ENCODE measurements at regions not wholly inside any gene's neighbourhood (a gene's known extent, or its start where the extent isn't known, plus 50 kb on each side); places are given as distances from the start of the nearest gene placed in this dataset.

DNA sequence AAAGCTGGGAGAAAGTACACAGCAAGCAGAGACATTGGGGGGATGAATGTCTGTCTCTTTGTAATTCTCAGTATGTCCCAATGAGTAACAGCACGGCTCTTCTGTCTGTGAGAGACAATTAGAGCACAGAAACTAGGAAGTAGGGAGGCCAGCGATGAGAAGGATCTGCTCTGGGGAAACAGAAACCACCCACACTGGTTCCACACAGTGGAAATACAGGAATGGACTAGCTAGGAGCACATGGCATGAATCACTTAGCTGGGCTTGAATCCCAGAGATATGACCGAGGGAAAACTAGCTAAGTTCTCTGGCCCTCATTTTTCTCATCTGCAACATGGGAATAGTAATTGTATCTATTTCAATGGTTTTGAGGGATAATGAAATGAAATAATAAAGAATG, 895.9 kb downstream of the TLE4 start:
- DNase-seq (ENCODE audit: low spot score): no peak

DNA sequence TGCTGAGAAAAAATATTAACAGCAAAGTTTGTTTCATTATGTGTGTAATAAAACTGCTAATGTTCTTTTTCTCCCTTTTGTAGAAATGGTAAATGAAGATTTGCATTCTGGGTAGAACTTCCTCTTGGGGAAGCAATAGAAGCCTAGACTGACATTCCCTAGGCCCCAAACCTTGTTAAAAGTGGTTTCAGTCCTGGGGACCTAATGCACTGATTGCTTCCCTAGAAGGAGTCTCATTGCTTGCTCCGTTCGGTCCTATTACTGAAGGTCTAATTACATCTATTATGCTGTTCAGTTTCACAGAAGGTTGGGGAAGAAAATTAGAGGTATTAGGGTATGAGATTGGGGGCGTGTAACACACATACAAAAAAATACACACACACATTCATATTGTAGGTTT, 893.8 kb downstream of the TLE4 start:
- DNase-seq (ENCODE audit: low spot score): no peak

DNA sequence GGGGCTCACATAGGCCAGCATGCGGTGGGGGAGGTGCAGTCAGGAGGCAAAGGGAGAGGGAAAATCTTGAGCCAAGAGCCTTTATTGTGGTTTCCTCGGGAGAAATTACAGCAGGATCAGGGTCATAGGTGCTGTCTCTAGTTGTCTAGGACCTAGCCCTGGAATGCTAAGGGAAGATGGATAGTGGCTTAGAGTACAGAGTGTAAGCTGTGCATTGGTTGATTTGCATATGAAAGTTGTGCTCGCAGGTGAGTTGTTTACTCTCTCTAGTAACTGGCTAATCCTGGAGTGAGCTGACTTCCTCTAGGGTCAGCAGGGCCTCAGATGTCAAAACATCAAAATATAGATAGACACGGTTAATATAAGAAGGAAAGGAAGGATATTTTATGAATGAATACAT, 877.7 kb downstream of the TLE4 start:
- DNase-seq (ENCODE audit: low spot score): no peak

DNA sequence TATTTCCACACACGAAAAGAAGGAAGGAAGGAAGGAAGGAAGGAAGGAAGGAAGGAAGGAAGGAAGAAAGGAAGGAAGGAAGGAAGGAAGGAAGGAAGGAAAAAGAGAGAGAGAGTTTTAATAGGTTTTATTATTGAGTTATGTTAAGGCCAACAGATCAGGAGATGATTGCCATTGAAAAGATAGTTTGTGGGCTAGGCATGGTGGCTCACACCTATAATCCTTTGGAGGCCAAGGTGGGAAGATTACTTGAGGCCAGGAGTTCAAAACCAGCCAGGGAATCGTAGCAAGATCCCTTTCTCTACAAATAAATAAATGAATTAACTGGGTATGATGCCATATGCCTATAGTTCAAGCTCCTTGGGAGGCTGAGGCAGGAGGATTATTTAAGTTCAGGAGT, 877.2 kb downstream of the TLE4 start:
- DNase-seq (ENCODE audit: low spot score): no peak

DNA sequence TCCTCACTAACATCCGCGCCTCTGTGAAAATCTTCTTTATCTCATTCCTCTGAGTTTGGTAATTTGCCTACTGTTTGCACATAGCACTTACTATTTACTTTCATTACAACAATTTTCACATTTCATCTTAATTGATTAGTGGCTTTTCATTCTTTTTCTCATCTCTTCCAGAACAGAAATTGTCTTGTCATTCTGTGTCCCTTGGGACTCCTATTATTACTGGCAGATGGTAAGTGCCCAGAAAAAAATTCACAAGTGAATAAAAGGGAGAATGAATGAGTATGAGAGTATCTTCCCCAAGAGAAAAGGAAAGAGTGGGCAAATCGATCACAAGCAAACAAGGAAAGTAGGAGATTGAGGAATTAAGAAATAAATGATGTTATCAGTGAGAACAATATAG, 876.1 kb downstream of the TLE4 start:
- no peak for DNase-seq (ENCODE audit: low spot score)

DNA sequence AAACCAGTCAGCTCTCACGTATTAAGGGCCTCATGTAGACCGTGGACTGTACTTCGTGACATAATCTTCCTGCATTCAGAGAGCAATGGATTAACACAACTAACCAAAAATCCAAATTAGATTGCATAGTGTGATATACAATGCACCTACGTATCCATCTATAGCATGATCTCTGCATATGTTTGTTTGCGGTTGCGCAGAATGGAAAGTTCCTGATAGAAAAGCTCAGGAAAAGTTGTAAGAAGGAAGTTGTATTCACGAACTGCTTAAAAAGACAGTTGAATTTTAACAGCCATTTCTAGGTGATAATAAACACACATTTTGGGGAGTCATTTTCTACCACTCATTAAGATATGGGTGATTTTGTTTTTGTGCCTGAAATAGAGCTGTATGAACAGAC, 869.0 kb downstream of the TLE4 start:
- peak; percentile 25 for DNase-seq (ENCODE audit: low spot score)

DNA sequence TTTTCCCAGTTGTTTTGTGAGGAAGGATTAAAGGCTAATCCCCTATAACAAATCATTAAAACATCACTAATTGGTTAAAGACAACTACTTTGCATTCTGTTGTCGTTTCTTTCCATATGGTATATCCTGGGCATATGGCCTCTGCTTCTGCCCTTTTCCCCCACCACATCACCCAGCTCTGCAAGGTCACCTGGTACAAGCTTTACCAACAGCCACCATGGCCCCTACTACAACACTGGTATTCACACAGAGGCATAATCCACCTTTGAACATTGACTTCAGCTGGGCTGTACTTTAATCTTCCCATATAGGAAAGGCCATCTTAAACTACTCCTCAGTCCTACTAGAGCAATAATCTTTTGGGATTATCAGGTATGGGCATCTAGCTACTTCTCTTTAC, 866.1 kb downstream of the TLE4 start:
- DNase-seq (ENCODE audit: low spot score): no peak

DNA sequence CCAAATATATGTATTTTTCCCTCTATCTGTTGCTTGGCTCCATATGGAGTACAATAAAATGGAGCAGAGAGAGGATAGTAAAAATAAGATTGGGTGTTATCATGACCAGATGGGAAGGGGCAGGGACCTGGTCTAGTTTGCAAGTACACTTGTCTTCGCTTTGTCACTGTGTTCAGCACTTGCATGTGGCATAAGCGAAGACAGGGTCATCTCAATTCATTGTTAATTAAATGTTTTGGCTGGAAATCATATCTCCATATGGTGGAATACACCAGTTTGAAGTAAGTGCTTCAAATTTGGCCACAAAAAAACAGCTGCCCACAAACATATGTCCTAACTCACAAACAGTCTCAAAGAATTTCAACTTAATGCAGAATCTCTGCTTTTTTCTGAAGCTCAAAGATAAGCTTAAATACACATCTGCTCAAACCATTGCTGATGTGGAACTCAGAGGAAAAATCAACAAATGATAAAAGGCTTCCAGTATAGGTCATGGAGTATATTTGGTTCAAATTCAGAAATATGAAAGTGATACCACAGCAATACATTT, 865.4 kb downstream of the TLE4 start:
- peak; percentile 33 for DNase-seq (ENCODE audit: low spot score)

DNA sequence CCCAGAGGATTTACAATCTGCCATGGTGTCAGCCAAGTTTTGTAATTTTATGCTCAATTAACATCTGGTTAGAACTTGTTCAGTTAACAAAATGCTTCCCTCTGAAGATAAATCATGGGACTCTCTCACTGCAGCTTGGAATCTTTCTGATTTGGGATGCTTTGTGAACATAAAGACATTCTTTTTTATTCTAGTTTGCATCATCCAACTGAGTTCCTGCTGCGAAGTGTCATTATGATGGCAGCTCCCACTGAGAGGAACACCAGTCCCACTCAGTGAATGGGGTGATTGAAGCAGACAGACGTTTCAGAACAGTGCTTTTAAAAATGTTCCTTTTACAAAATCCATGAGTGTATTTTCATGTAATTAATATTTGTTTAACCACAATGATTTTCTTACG, 863.8 kb downstream of the TLE4 start:
- DNase-seq (ENCODE audit: low spot score): peak; percentile 8

DNA sequence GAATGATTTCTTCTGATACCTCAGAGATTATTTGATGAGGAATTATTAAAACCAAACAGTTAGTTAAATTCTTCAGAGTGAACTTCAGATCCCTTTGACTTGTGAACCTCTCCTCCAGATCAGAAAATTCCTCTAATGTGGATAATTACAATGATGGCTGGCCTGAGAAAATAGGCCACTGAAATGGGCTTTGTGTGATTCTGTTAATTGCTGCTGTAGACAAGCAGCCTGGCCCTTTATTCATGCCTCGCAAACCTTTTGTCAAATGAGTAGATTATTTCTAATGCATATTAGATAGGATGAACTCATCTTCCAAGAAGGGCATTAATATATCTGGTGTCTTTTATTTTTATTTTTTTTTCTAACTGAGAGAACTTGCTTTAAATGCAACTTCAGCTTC, 855.2 kb downstream of the TLE4 start:
- DNase-seq (ENCODE audit: low spot score): no peak

DNA sequence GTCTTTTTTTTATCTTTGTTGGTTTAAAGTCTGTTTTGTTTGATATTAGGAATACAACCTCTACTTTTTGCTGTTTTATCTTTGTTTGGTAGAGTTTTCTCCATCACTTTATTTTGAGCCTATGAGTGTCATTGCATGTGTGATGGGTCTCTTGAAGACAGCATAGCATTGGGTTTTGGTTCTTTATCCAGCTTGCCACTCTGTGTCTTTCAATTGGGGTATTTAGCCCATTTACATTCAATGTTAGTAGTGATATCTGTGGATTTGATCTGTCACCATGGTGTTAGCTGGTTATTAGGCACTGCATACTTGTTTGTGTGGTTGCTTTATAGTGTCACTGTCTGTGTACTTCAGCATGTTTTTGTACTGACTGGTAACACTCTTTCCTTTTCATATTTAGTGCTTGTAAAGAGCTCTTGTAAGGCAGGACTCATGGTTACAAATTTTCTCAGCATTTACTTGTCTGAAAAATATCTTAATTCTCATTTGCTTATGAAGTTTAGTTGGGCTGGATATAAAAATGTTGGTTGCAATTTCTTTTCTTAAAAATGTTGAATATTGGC, 845.5 kb downstream of the TLE4 start:
- DNase-seq (ENCODE audit: low spot score): no peak

DNA sequence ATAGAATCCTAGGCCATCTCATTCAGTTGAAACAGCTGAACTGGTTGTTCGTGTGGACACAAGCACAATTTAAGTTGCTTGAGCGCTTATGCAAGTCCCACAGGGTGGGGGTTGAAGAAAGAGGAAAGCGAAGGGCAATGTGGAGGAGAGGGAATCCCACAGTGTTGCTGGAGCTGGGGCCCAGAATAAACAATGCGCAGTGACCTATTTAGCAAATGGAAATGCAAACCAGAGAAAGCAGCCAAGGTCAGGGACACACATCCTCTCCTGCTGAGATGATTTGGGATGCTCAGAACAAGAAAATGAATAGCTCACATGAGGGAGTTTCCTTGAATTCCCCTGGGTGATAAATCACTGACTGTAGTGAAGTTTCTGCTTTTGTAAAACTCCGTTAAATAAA, 838.3 kb downstream of the TLE4 start:
- DNase-seq (ENCODE audit: low spot score): peak; percentile 96

DNA sequence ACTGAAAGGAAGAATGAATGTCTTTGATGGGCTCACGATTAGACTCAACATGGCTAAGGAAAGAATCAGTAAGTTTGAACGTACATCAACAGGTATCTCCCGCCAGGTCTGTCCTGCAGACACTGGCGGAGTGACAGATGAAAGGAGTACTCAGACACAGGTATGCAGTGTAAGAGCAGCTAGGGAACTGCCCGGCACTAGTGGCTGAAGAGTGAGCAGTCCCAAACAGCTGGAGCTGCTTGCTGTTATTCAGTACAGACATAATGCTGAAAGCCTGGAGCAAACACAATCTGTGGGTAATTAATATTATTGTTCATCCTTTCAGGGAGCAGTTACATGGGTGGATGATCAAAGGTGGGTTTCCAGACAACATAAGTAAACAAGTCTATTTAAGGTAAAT, 835.5 kb downstream of the TLE4 start:
- DNase-seq (ENCODE audit: low spot score): no peak

DNA sequence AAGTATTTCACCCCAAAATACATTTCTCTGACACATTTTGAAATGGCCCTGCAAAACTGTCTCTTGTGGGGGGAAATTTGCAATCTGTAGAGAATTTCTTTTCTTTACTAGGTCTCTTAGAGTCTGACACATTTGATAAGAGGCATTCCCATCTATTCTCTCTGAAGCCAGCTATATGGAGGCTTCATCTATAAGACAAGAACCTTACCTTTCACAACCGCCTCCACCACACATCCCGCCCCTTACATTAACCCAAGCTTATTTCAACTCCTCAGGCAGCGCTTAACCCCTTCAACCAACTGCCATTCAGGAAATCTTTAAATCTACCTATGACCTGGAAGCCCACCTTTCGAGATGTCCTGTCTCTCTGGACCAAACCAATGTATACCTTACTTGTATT, 829.5 kb downstream of the TLE4 start:
- DNase-seq (ENCODE audit: low spot score): no peak

DNA sequence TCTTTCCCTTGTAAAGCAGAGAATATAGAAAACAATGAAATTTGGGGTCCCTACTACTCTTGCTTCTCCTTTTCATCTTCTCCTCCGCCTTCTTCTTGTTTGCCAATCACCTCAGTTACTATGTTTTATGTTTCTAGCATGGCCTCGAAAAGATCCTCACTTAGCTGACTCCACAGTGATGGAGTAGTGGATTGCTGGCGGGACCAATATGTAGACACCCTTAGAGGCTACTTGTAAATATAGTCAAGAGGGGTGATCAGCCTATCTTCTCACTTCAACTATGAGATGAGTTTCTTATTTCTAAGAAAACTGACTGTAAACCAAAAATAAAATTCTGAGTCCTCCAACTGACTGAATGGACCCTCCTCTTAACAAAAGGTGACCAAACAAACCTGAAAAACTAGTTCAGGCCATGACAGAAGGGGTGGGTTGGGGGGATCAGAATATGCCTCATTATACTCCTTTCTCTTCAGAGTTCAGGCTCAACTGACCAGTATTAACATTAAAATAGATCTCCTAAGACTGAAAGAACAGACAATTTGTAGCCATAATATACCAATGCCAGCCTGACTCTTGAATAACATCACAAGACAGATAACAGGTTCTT, 829.0 kb downstream of the TLE4 start:
- no peak for DNase-seq (ENCODE audit: low spot score)

DNA sequence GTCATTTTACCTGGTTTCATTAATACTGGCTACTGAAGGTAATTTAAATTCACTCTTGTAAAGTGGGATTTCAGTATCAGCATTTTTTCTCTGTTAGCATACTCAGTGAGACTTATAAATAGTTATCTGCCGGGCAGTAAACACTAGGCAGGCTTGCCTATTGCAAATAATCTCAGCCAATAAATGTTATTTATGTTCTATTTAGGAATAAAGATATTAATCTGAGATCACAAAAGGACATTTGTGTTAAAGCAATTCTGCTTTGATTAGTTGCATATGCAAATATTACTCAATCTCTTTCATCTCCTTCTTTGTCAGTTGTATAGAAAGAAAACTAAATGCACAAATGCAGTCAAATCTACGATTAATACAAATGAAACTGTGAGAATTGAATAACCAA, 827.8 kb downstream of the TLE4 start:
- DNase-seq (ENCODE audit: low spot score): no peak

DNA sequence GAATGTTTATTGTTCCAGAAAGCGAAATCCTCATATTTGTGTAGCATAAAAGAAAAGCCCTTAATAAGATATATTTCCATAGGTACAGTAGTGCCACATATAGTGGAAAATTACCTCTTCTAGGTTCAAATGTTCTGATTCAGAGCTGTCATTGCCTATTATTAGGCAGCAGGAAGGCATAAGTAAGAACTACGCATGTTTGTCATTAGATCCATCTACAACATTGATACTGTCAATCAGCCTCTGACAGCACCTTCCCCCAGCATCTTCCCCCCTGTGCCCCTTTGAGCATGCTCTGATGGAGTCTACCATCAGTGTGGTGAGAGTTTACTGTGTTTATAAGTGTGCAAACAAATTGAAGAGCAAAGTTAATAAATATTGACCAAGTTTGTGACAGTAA, 816.1 kb downstream of the TLE4 start:
- no peak for DNase-seq (ENCODE audit: low spot score)

DNA sequence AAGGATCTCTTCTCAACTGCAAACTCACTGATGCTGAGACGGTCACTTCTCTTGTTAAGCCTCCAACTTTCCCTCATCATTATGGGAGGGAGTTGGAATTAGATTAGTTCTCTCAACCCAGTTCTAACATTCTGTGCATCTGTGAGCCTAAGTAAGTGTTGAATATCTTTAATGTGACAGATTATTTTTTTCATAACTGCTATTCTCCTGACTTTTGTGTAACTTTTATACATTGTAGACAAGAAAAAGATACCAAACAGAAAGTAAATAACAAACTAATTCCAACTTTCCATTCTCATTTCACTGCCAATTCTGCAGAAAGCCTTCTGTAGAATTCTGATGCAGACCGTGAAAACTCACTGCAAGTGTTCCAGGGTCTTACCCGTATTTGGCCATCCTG, 813.5 kb downstream of the TLE4 start:
- DNase-seq (ENCODE audit: low spot score): no peak

DNA sequence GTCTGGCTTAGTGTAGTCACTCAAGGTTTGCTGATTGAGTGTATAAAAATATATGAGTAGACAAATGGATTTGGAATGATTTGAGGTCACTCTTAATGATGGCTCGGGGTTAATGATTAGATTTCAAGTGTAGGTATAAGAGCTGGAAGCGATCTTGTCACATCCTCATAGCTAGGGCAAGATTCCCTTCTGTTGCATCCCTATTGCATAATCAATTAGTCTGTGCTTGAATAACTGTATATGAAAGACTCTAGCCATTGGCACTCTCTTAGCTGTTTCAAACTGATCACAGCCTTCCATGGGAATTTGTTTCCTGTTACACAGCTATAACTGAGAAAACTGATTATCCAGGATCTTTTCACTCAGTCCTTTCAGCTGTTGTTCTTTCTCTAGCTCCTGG, 811.6 kb downstream of the TLE4 start:
- DNase-seq (ENCODE audit: low spot score): no peak

DNA sequence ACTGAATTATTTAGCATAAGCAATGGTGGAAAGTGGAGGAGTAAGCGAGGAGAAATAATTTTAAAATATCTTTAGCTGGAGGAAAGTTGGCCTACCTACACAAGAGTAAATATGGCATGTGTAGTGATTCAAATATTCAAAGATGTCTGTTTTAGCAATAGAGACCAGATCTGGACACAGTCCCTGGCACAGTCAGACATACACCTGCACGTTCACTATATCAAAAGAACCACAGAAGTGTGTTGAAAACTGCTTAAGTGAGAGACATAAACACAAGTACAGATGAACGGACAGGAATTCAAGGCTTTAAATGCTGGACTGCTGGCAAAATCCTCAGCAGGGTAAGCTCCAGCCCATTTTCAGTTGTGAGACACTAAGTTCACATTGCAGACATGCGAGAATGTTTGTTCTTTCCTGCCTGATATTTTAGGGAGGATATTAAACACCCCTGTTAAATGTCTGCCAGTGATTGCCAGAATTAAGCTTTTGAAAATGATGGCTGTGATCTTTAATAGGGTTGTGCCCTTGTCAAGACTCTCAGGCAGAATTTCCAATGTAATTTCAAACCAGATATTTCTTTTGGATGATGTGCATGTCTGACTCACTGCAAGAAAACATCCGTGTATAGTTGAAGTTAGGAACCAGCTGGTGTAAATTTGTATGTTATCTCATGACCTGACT, 810.6 kb downstream of the TLE4 start:
- no peak for DNase-seq (ENCODE audit: low spot score)

DNA sequence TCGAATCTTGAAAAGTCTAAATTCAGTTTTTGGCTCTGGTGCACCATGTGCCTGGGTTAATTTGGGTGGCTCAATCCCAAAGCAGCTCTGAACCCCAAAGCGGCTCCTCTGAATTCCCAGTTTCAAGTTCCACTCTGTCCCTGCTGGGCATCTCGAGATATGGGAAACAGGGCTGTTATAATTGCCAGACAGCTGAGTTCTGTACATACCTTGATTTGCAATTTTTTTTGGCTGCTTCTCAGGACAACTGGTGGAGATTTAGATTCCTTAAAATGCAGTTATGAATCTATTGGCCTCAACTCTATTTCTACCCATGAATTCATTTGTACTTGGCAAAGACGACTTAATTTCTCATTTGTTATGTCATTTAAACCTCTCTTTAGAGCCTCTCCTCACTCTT, 808.5 kb downstream of the TLE4 start:
- no peak for DNase-seq (ENCODE audit: low spot score)

DNA sequence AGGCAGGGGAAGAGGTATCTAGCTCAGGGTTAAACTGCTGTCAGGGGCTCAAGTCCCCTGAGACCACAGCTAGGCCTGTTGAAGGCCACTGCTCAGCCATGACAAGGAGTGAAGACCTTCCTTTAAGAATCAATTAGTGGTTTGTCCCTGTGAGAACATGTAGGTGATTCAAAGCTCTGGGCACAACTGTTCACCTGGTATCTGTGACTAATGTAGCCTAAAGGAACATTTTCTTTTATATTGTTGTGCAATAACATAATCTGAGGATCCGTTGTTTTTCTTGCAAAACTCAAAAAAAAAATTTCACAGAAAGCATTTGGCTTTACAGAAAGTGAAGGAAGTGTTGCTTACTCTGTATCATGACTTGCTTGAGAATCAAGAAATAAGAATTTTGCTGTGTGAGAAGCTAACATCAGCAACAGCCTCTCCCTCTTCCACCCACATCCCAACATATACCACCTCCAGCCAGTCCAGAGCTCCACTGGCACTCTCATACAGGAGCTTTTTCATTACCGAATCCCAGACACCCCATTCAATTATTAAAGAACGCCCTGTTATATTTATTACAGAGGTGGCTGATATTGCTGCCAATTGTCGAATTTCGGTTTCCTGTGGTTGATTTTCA, 807.0 kb downstream of the TLE4 start:
- DNase-seq (ENCODE audit: low spot score): no peak

DNA sequence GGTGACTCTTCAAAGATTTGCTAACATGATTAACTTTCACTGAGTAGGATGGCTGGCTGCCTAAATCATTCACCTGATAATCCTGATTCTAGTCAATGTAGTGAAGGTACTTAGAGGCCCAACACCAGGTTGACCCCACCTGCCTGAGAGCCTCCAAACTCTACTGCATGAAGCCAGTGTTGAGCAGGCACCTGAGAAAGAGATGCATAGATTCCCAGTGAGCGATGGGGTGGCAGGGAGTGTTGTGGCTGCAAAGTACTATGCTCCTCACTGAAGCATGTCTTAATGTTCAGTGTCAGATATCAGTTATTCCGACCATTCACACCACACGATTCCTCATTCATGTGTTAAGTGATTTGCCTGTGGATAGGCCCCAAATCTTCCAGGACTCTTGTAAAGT, 804.4 kb downstream of the TLE4 start:
- DNase-seq (ENCODE audit: low spot score): no peak

Data from cerebellar cortex (tissue), 1 donor.